ENCODE measurements at regions not wholly inside any gene's neighbourhood (a gene's known extent, or its start where the extent isn't known, plus 50 kb on each side); places are given as distances from the start of the nearest gene placed in this dataset.

DNA sequence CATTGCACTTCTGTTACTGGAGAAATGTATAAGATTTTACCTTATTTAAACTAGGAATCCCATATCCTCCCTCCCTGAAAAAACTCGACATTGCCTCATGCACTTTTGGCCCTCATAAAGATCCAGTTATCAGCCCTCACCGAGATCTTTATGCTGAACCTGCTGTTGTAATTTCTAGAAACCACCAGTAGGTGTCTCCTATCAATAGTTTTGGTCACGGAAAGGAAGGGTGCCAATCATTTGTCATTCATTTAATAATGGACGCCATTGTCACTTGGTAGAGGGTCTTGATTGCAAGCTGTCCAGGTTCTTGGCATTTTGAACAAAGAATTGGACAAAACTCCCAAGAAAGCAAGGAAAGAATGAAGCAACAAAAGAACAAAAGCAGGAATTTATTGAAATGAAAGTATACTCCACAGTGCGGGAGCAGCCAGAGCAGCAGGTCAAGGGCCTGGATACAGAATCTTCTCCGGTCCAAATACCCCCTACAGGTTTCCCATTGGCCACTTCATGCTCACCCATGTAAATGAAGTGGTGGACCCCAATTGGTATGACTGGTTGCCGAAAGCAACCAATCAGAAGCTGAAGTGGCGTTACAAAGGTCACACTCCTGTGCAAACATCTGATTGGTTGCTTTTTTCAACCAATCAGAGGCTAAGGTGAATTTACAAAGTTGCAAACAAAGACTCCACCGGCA lies 524.3 kb downstream of the PSAT1 start:
- no peak for DNase-seq

GRCh38 chr9:78826527-78826926 lies 529.6 kb downstream of the PSAT1 start:
- DNase-seq: no peak

DNA sequence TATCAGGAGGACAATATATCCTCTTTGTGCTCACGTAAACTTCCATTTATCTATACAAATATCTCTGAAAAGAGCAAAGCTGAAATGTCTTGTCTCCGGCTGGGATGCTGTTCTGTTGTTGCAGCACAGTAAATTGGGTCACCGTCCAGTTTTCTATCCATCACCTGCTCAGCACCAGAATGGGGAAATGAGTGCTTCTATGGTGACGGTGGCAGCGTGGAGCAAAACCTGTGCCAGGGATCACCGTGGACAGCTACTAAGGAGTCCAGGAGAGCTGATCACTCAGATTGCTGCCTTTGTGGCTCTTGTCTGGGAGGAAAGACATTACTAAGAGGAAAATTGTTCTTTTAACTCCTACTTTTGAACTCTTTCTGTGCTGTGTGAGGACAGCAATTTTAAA lies 531.6 kb downstream of the PSAT1 start:
- no peak for DNase-seq

GRCh38 chr9:78830301-78830700 lies 533.4 kb downstream of the PSAT1 start:
- no peak for DNase-seq

DNA sequence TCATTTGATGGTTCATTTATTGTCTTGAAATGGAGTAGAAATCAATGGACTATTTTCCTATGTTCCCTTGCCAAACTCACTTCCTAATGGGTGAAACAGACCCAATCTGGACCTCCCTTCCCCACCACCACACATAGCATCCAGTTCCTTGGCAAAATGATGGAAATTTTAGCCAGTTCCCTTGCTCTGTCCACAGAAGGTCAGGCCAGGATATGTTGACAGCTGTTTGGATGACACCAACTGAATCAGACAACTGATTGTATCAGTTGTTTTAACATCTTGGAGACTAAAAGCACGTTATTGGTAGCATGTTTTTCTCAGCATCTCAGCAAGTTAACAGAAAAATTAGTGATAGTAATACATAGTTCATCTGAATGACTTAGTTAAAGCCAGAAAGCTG lies 534.8 kb downstream of the PSAT1 start:
- no peak for DNase-seq

DNA sequence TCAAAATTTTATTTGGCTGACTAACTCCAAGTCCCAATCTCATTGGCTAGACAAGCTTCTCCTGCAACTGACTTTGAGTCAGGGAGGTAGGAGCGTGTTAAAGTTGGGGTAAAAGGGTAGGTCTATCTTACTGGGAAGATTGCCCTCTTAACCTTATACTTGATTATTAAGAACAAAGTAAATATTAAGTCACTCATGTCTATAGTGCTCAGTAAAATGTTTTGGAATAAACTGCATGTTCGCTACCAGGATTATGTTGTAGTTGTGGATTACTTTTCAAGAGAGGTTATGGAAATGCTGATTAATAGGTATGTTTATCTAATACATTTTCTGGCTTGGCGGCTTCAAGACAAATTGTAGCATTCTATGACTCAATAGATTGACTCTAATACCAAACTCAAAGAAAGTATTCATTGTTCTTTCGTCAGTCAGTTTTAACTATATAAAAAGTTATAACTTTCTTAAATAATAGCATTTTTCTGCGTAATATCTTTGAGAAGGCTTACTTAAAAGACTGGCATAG lies 539.1 kb downstream of the PSAT1 start:
- no peak for DNase-seq

GRCh38 chr9:78839252-78839651 lies 542.3 kb downstream of the PSAT1 start:
- no peak for DNase-seq

DNA sequence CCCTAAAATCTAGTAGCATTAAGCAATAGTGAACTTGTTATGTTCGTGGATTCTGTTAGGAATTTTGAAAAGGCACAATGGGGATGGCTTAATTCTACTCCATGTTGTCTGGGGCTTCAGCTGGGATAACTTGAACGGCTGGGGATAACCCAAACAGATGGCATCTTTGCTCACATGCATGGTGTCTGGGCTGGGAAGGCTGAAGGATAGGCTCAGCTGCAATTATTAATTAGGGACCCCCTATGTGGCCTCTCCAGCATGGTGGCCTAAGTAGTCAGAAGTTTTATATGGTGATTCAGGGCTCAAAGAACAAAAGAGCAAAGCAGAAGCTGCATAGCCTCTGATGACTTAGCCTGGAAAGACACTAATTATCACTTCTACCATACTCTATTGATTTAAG lies 551.1 kb downstream of the PSAT1 start:
- DNase-seq: no peak

DNA sequence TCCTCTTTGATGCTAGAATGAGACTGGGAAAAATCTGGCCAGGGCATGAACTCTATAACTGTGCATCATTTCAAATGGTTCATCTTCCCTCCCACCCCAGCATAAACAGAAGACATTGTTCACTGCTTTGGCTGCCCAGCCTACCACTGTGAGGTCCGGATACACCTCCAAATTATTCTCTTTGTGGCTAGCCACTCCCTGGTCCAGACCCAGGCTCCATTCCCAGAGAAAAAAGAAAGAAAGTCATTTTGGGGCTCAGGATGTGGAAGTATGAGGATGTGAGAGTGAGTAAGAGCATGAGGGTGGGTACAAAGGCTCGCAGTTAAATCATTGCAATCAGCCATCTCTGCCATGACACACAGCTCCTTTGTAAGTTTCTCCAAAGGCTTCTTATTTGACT lies 559.2 kb downstream of the PSAT1 start:
- DNase-seq: no peak

GRCh38 chr9:78856781-78857180 lies 559.9 kb downstream of the PSAT1 start:
- DNase-seq: no peak

DNA sequence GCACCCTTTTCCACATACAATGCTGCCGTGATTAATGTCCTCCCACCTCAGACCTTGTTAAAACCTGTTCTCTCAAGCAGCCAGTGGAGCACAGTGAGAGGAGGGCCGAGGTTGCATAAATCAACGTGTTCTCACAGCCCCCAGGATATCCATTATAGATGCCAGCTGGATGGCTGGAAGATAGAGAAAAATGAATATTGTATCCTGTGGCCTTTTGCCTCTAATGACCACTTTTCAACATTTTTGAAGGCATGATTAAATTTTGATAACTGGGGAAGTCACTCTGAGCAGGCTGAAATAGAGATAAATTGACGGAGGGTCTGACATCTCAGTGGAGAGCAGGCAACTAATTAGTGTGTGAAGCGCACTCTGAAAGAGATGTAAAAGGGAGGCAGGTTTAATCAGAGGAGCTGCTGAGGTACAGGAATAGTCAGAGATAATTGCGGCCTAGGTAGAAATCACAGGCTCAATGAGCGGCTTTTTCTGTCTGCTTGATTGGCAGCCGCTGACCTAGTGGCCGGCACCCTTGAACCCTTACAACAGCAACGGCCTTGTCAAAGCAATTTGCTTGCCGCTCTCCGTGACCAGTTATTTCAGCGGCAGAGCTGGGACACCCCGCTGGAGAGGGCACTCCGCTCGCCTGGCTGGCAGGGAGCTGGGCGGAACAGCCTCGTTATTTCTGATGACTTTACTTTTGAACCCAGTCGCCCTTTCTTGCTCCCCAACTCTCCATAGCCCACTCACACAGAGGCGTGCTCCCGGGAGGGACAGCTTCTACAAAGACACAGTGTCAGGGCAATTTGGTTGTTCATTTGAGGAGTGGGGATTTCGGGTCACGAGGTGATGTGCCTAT lies 560.7 kb downstream of the PSAT1 start:
- no peak for DNase-seq

DNA sequence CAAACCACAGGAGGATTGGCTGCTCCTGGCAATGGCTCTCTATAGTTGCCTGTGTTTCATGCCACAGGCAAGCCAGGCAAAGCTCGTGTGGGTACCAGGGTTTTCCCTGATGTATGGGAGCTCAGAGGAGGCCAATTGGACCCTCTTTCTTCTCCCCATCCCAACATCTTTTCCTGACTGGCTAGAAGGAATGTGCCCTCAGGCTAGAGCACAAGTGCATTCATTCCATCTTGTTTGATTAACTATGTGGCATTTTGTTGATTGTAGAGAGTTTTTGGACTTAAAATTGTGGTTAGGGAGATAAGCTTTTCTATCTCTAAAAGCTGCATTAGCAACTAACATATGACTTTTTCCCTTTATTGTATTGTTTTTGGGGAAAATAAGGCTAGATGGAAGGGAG lies 561.3 kb downstream of the PSAT1 start:
- no peak for DNase-seq

DNA sequence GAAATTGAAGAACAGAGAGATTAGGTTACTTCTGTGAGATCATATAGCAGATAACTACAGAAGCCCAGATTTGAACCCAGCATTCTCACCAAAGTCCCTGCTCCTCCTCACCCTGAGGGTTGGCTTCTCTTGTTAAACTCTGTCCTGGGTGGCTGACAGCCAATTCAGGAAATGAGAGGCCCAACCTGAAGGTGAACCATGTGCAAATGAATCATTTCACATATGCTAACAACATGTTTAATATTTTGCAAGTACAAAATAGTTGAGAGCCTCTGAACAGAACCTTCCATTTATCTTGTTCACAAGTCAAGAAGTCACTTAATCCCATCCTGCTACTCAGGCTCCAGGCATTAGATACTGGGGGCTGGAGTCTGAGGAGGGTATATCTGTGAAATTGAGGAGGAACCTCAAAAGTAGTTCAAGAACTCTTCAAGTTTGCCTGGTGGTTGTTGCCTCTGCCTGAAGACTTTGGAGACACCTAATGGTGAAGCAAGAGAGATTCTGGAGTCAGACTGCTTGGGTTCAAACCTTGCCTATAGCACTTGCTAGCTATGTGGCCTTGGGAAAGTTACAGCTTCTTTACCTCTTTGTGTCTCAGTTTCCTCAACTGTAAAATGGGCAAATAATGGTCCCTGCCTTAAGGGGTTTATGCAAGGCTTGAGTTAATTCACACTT lies 564.0 kb downstream of the PSAT1 start:
- DNase-seq: no peak

- DNase-seq: no peak
Observed at GRCh38 chr9:78863531-78863930, 566.6 kb downstream of the PSAT1 start.

- no peak for DNase-seq
Observed at GRCh38 chr9:78865737-78866136, 568.8 kb downstream of the PSAT1 start.

GRCh38 chr9:78866207-78867132 lies 569.5 kb downstream of the PSAT1 start:
- DNase-seq: no peak

GRCh38 chr9:78871086-78871451 lies 574.1 kb downstream of the PSAT1 start:
- DNase-seq: no peak

DNA sequence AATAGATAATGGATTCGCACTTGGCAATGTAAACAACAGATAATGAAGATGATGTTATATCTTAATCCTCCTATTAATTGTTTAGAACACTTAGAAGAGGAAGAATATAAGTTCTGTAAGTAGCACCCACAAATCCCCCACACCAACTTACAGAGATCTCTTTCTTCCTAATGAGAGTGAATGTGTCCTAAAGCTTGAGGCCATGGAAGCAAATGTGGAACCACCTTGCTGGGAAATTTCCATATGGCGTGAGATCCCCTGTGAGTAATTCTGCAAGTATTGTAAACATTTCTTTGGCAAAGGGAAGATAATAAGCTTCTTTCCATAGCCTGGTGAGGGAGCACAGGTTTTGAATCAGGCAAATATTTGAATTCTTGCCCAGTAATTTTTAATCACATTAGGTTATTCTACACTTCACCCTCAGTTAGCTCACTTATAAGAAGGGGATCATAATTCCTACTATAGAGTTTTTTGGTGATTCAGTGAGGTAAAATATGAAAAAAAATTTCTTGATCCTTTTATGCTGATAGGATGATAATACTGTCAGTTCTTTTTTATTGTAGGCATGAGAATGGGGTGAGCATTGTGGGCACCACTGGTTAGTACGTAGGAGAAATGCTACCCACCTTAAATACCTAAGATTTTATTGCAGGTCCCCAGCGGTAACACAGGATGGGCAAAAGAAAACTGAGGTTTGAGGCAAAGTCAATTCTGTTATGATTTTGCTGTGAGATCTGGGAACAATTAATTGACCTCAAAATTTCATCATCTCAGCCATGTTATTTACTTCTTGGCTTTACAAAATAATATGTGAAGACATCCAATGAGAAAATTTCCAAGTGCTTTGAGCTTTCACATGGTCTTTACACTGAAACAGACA lies 574.8 kb downstream of the PSAT1 start:
- no peak for DNase-seq

DNA sequence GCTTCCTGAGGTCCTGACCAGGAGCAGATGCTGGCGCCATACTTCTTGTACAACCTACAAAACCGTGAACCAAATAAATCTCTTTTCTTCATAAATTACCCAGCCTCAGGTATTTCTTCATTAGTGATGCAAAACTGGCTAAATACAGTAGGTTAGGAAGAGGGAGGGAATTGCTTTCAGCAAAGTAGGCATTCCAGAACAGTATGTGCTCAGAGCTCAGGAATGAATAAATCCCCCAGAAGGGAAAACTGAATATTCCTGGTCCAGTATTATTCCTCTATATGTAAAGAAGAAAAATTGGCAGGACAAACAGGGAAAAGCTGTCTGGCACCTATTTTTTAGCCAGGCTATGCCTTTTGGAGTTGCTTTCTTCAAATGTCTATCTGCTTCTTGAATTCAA lies 577.1 kb downstream of the PSAT1 start:
- no peak for DNase-seq

DNA sequence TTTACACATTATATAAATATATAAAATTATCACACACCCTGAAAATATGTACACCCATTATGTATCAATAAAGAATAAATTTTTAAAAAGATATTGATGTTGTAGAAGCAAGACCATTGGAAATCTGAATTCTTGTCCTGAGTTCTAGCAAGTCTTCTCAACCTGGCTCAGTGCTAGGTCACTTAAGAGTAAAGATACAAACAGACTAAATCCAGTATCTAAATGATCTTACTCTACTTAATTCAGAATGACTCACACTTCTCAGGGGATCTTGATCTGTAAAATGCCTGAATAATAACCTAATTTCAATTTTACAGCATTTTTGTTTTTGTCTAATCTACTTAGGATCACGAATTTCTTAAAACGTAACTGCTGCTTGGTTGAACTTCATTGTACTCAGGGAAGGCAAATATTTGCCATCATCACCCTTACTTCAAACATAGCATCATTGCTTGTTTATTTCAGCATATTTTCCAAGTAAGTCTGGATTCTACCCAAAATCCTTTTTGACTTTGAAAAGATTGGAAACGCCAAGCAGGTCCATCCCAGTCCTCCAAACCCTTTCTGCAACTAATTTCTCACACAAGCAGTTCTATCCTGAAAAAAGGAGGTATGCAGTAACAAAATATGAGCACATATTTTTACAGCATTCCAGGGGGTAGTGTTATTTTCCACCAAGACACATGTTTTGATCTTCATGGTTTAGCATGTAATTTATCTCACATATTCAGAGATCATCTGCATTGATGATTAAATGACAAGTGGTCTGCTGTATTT lies 582.6 kb downstream of the PSAT1 start:
- DNase-seq: no peak

GRCh38 chr9:78881295-78881694 lies 584.4 kb downstream of the PSAT1 start:
- DNase-seq: no peak
